ENCODE measurements at regions not wholly inside any gene's neighbourhood (a gene's known extent, or its start where the extent isn't known, plus 50 kb on each side); places are given as distances from the start of the nearest gene placed in this dataset.
A peak's percentile ranks its signal among the peaks of the same experiment; 100 is the strongest.
"Not testable (repeated sequence)": the region's sequence is repeated elsewhere in the genome, so short reads cannot be mapped to it uniquely, and the experiment has no call there.

DNA sequence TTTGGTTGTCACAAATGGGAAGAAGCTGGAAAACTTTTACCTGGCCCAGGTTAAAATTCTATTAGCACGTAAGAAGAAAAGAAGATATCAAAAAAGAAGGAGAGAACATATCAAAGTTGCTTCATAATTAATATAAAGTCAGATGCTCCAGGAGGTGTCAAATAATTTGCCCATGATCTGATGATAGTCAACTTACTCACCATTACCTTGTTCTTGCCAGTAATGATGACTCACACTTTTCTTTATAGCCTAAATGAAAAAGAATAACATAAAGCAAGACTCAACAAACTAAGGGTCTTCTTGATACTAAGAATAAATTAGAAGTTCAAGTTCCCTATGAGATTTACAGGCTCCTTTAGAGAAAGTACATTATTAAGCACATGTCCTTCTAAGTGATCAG, 580.4 kb downstream of the TTLL7 start:
- no peak overlapping the region for H3K4me3 ChIP-seq (ENCODE audit: low read depth, low read length)
- DNase-seq (ENCODE audit: low read depth, low spot score): no peak
- TF ChIP-seq, protein P1, sequence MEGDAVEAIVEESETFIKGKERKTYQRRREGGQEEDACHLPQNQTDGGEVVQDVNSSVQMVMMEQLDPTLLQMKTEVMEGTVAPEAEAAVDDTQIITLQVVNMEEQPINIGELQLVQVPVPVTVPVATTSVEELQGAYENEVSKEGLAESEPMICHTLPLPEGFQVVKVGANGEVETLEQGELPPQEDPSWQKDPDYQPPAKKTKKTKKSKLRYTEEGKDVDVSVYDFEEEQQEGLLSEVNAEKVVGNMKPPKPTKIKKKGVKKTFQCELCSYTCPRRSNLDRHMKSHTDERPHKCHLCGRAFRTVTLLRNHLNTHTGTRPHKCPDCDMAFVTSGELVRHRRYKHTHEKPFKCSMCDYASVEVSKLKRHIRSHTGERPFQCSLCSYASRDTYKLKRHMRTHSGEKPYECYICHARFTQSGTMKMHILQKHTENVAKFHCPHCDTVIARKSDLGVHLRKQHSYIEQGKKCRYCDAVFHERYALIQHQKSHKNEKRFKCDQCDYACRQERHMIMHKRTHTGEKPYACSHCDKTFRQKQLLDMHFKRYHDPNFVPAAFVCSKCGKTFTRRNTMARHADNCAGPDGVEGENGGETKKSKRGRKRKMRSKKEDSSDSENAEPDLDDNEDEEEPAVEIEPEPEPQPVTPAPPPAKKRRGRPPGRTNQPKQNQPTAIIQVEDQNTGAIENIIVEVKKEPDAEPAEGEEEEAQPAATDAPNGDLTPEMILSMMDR (IDR thresholded peaks at IDR 0.05; ENCODE audit: low read depth, low read length): no peak
- in situ Hi-C loops (cut with HindIII; ENCODE audit: low sequenced_read_pairs): no loop called here

DNA sequence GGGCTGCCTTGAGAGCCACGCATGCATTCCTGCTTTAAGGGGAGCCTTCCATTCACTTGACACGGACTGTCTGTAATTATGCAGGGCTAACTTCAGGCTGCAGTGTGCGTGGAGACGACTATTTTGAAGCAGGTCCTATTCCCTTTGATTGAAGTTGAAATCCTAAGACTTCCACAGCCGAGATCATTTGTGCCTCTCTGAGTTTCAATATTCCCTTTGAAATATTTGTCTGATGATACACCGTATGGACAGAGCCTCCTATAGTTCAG, 585.2 kb downstream of the TTLL7 start:
- in situ Hi-C loops (cut with HindIII; ENCODE audit: low sequenced_read_pairs); H3K4me3 ChIP-seq (ENCODE audit: low read depth, low read length); DNase-seq (ENCODE audit: low read depth, low spot score): not testable (repeated sequence)

DNA sequence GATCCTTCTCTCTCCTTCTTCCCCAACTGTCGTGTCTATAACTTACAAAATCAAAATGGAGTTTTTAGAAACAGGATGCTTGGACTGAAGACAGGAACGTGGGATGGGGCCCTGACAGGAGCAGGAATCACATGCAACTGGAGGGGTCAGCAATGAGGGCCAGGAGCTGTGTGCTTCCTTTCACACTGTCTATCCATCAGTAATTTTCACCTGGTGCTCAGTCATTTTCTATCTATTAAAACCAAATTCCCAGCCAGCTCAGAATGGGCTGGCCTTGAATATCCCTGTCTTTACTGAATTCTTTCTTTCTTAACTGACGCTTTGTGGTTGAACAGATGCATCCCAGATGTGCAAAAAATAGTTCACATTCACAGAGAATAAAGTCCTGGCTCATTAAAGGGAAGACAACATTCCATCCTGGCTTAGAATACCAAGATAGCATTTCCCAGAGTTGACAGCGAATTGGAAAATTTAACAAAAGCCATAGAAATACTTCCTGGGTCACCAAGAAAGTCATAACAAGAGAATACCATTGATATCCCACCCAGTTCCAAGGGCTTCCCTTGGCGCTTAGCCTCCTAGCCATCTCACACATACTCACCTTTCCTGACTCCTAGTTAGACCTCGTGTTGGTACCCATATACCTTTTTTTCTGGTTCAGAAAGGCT, 588.1 kb downstream of the TTLL7 start:
- H3K4me3 ChIP-seq (ENCODE audit: low read depth, low read length); in situ Hi-C loops (cut with HindIII; ENCODE audit: low sequenced_read_pairs); DNase-seq (ENCODE audit: low read depth, low spot score): not testable (repeated sequence)

DNA sequence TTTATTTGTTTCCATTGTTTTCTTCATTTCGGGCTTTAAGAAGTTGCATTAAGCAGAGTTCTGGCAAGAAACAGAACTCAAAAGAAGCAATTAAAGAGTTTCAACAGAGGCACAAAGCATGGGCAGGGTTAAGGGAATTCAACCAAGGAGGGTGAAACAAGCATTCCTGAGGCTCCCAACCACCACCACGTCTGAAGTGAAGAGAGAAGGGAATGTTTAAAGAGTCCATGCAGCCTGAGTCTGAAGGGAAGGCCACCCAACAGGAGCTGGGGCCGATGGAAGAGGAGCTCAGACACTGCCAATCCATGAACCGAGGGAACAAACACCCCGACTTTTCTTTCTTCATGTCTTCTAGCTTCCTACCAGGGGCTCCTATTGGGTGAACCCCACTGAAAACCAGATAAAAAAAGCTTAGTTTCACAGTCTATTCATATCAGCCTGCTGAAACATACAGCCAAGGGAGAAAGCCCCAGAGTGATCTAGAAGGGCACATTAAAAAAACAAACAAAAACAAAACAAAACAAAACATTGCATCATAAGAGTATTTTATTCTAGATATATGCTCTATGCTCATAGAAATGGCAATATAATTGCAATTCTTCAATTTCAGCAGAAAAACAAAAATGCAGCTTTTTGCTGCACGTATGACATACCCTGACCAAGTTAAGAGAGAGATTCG, 592.1 kb downstream of the TTLL7 start:
- H3K4me3 ChIP-seq (ENCODE audit: low read depth, low read length); DNase-seq (ENCODE audit: low read depth, low spot score); in situ Hi-C loops (cut with HindIII; ENCODE audit: low sequenced_read_pairs): not testable (repeated sequence)

DNA sequence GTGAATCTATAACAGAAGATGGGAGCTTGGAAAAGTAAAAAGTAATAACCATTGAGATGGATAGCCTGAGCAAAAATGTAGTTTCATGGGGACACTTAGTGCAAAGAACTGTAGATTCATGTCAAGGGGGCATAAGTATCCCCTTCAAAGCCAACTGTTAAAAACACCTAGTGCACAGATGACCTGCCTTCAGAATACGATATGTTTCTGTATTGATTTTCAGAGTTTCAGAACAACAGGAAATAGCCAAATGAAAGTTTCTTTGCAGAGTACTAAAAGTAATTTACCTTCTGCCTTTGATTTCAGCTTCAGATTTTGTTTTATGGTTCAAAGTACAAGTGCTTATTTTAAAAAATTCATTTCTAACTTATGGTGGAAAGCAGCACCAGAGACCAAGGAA, 593.1 kb downstream of the TTLL7 start:
- H3K4me3 ChIP-seq (ENCODE audit: low read depth, low read length); in situ Hi-C loops (cut with HindIII; ENCODE audit: low sequenced_read_pairs): not testable (repeated sequence)

DNA sequence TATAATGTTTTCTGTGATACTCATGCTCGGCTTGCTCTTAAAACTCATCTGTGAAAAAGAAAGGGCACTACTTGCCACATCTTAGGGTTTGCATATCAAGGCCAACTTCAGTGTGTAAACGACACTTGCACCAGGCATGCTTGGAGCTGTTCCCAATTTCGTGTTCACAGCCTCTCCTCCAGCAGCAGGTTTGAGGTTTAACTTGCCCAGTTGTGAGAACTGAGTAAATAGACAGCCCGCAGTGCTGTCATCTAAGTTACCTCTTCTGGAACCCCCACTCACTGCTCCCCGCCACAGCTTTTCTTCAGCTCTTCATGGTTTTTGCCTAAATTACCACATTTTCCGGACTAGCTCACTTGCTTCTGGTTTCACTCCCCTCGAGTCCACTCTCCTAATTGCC, 595.4 kb downstream of the TTLL7 start:
- DNase-seq (ENCODE audit: low read depth, low spot score); H3K4me3 ChIP-seq (ENCODE audit: low read depth, low read length); in situ Hi-C loops (cut with HindIII; ENCODE audit: low sequenced_read_pairs): not testable (repeated sequence)

More for the DNA sequence above, 593.1 kb downstream of the TTLL7 start:
- DNase-seq (ENCODE audit: low read depth, low spot score): not testable (repeated sequence)

DNA sequence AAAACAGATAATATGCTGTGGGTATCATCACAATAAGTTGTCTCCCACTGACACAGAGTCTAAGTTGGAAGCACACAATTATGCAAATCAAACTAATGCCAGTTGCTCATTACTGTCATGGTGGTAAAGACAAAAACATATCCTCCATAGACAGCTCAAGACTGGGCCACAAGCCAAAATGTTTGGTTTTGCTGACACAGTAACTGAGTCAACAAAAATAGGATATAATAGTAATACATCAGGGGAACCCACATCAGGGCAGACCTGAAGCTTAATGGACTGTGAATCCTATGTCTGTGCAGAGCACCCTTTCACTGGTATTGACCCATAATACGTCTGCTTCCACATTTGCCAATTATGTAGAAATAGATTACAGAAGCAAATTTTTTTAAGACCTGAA, 597.8 kb downstream of the TTLL7 start:
- H3K4me3 ChIP-seq (ENCODE audit: low read depth, low read length); DNase-seq (ENCODE audit: low read depth, low spot score); in situ Hi-C loops (cut with HindIII; ENCODE audit: low sequenced_read_pairs): not testable (repeated sequence)

DNA sequence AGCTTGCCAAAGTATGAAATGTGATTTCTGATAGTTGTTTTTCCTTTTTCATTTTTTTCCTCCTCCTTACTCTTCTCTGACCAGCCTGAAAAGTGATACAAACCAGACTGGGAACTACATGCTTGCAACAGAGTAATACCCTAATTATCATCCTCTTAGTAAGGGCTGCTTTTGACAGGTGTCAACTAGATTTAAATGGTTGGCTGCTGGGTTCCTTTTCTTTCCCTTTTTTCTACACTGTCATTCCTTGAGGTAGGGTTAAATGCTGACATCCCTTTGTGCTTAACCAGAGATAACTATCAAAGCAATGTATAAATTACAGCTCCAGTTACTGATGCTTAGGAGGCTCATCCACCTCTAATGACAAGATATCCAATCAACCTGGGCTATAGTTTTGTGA, 598.8 kb downstream of the TTLL7 start:
- DNase-seq (ENCODE audit: low read depth, low spot score); in situ Hi-C loops (cut with HindIII; ENCODE audit: low sequenced_read_pairs); H3K4me3 ChIP-seq (ENCODE audit: low read depth, low read length): not testable (repeated sequence)

DNA sequence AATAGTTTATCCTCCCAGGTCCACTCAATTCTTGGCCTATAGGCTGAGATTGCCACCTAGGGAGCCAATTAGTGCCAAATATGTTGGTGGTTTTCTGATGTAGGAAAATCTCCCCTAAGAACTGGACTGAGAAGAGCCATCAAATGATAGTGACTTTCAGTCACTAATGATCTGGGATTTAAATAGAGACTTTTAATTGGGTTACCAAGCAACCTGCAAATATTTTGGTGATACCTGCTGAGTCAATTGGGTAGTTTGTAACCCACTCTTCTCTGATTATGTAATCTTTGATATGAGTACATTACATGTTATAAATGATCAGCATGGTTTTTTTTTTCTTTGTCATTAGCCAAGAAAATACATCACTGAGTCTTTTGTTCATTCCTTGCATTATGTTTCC, 600.8 kb downstream of the TTLL7 start:
- H3K4me3 ChIP-seq (ENCODE audit: low read depth, low read length); in situ Hi-C loops (cut with HindIII; ENCODE audit: low sequenced_read_pairs); DNase-seq (ENCODE audit: low read depth, low spot score): not testable (repeated sequence)

DNA sequence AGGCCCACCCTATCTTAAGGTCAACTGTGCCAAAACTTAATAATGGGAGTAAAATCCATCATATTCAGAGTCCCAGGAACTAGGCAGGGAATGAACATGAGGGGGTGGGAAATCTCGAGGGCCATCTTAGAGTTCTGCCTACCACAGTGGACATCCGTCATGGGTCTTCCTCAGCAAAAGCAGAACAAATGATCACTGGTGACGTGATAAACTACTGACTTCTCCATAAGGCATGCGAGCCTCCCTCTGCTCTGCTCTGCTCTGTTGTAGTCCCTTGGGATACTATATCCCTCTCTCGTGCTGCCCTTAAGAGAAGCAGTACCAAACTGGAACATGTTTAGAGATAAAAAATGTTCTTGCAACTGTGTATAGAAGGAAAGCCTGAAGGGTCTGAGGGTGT, 603.8 kb downstream of the TTLL7 start:
- DNase-seq (ENCODE audit: low read depth, low spot score); in situ Hi-C loops (cut with HindIII; ENCODE audit: low sequenced_read_pairs): not testable (repeated sequence)

DNA sequence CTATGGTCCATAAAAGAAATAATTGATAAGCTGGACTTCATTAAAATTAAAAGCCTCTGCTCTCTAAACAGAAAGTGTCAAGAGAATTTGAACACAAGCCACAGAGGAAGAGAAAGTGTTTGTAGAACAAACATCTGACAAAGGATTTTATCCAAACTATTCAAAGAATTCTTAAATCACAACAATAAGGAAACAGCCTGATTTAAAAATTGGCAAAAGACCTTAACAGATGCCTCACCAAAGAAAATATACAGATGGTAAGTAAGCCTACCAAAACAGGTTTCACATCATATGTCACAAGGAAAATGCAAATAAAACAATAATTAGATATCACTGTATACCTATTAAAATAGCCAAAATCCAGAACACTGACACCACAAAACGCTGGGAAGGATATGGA, 612.0 kb downstream of the TTLL7 start:
- H3K4me3 ChIP-seq (ENCODE audit: low read depth, low read length); in situ Hi-C loops (cut with HindIII; ENCODE audit: low sequenced_read_pairs); DNase-seq (ENCODE audit: low read depth, low spot score): not testable (repeated sequence)

More for the DNA sequence above, 603.8 kb downstream of the TTLL7 start:
- not testable (repeated sequence) for H3K4me3 ChIP-seq (ENCODE audit: low read depth, low read length)

DNA sequence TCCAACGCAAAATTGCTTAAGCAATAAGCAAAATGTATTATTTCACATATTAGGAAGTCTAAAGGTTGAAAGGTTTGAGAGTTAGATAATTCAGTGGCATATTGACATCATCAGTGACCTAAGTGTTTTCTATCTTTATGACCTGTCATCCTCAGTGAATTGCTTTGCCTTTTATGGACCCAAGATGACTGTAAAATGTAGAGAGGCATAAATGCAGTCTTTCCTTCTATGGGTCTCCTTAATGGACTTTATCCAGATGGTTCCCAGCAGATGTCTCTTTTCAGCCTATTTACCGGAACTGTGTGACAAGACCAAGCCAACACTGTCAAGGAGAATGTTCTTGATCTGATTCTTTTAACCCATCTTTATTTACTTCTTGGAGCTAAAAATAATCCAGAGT, 615.8 kb downstream of the TTLL7 start:
- H3K4me3 ChIP-seq (ENCODE audit: low read depth, low read length); in situ Hi-C loops (cut with HindIII; ENCODE audit: low sequenced_read_pairs); DNase-seq (ENCODE audit: low read depth, low spot score): not testable (repeated sequence)

DNA sequence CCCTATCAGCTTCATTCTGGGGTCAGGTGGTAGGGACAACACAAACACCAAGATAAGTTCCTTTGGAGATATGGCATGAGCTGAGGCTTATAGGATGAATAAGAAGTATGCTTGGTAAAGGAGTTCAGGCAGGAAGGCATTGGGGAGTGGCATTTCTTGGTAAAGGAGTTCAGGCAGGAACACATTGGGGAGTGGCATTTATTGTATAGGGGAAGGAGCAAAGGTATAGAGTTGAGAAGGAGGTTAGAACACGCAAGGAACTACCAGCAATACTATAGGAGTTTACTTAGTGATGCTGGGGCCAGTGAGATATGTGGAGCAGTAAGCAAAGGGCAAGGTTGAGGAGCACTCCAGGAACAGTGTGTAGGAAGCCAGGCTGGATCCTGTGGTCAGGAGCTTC, 625.9 kb downstream of the TTLL7 start:
- in situ Hi-C loops (cut with HindIII; ENCODE audit: low sequenced_read_pairs); DNase-seq (ENCODE audit: low read depth, low spot score); H3K4me3 ChIP-seq (ENCODE audit: low read depth, low read length): not testable (repeated sequence)

DNA sequence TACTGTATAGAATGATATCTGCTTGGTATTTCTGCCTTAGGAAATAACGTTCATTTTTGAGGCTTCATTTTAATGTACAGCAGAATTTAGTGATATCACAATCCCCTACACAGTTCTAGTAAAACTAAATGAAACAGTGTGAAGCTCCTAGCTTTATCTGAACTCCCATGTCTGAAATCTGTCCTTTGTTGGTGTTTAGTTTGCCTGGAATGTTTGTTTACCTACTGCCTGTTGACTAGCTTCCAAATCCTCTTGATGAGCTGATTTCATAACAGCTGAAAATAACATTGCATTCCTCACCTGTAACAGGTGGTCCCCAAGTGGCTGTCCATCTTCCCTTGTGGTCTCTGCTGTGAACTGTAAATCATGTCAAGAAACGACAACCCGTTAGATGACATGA, 629.1 kb downstream of the TTLL7 start:
- in situ Hi-C loops (cut with HindIII; ENCODE audit: low sequenced_read_pairs): not testable (repeated sequence)

DNA sequence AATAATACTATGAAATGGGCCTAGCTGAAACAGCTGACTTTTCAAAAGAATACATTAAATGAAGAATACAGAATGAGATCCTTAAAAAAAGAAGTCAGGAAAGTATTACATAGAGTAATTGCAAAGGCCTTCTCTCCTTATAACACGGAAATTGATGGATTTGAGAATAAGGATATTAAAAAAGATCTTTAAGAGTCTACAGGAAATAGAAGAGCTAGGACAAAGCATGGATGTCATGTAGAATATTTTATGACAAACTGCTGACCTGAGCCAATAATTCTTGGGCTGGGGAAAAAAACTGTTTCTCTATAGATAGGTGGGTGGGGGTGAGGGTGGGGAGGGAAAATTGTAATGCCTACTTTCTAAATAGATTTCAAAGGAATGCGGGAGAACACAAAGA, 633.6 kb downstream of the TTLL7 start:
- DNase-seq (ENCODE audit: low read depth, low spot score); in situ Hi-C loops (cut with HindIII; ENCODE audit: low sequenced_read_pairs); H3K4me3 ChIP-seq (ENCODE audit: low read depth, low read length): not testable (repeated sequence)

More for the DNA sequence above, 629.1 kb downstream of the TTLL7 start:
- not testable (repeated sequence) for H3K4me3 ChIP-seq (ENCODE audit: low read depth, low read length); DNase-seq (ENCODE audit: low read depth, low spot score)

DNA sequence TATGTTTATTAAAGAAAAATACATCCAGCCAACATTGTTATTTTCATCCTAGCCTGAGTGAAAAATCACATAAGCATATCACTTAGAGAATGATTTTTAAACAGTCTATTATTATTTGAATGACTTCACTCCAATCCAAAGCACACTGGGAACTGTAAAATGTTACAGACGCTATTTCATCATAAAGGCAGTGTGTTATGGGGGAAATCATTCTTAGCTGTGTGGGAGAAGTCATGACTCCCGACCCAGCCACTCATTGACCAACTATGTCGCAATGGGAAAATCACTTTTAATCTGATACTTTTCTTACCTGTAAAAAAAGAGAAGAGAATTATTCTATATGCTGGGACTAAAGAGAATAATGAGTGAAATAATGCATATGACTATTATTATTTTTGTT, 653.6 kb downstream of the TTLL7 start:
- in situ Hi-C loops (cut with HindIII; ENCODE audit: low sequenced_read_pairs); H3K4me3 ChIP-seq (ENCODE audit: low read depth, low read length); DNase-seq (ENCODE audit: low read depth, low spot score): not testable (repeated sequence)

DNA sequence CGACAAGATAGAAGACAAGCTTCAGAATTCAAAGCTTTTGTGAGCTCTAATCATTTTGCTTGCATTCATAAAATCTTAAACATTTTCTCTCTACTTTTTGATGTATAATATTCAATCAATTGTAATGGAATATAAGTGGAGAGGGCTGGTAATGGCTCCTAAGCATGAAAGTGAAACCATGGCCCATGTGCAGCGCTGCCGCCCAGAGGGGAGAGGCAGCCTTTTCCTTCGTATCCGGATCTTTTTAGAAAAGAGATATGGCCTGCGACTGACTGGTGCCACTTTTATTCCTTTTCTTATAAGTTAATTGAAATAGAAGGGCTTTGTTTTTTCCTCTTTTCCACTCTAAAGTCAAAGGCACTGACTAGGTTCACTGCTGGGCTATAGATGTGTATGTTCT, 655.2 kb downstream of the TTLL7 start:
- DNase-seq (ENCODE audit: low read depth, low spot score): peak; percentile 1
- in situ Hi-C loops (cut with HindIII; ENCODE audit: low sequenced_read_pairs); H3K4me3 ChIP-seq (ENCODE audit: low read depth, low read length): not testable (repeated sequence)

Measured in astrocyte of the spinal cord (primary cell).